ENCODE measurements at regions not wholly inside any gene's neighbourhood (a gene's known extent, or its start where the extent isn't known, plus 50 kb on each side); places are given as distances from the start of the nearest gene placed in this dataset.

- H3K36me3 ChIP-seq (ENCODE audit: control insufficient read depth in 2 of 2, extremely low read depth in 1 of 2, insufficient read depth in 2 of 2, low read length in 2 of 2), result no peaks in the 10 kb centered on the region
- FAIRE-seq, result no peak
- H3K4me3 ChIP-seq (replicated peaks in 1 of 3; ENCODE audit: insufficient read depth in 1 of 3, low read depth in 1 of 3, low read length in 3 of 3), result no peak overlapping the region
- H2AFZ ChIP-seq (ENCODE audit: low read depth, low read length), result no peak overlapping the region
- H3K9me3 ChIP-seq (replicated peaks; ENCODE audit: control insufficient read depth, insufficient read depth, low read length), result no peaks in the 10 kb centered on the region
- no peaks in the 10 kb centered on the region for H3K4me1 ChIP-seq (ENCODE audit: control insufficient read depth, extremely low read depth, insufficient read depth, low read length)
- CTCF ChIA-PET, result no interaction called here
- no peak overlapping the region for H3K27ac ChIP-seq (ENCODE audit: insufficient read depth, low read depth, low read length)
- peaks cover 4 to 13% of the 10 kb centered on the region in 2 experiments for H3K27me3 ChIP-seq (ENCODE audit: control insufficient read depth in 2 of 2, insufficient read depth in 2 of 2, low read length in 2 of 2)
- no peak overlapping the region for H3K9ac ChIP-seq (replicated peaks; ENCODE audit: extremely low read depth, insufficient read depth, low read length)
- TF ChIP-seq POLR2AphosphoS5 (IDR thresholded peaks at IDR 0.05; ENCODE audit: insufficient read depth, low read depth, low read length) (no peak), JUN (IDR thresholded peaks at IDR 0.05; ENCODE audit: borderline replicate concordance, insufficient read depth, insufficient read length, low read depth) (no peak), EZH2 (IDR thresholded peaks at IDR 0.05; ENCODE audit: borderline replicate concordance, low read depth, low read length, severe bottlenecking) (no peak), FOS (IDR thresholded peaks at IDR 0.05; ENCODE audit: borderline replicate concordance, insufficient read depth, low read length) (no peak), GATA2 (IDR thresholded peaks at IDR 0.05; ENCODE audit: insufficient read depth, insufficient read length, low read depth, low read length) (no peak), MYC (IDR thresholded peaks at IDR 0.05; ENCODE audit: low read depth, low read length) (no peak), MAX (IDR thresholded peaks at IDR 0.05; ENCODE audit: insufficient read depth, insufficient read length) (no peak), CTCF (IDR thresholded peaks at IDR 0.05; ENCODE audit: extremely low read depth in 1 of 2, insufficient read depth in 1 of 2, low read depth in 1 of 2, low read length in 2 of 2) (no peak), POLR2A (IDR thresholded peaks at IDR 0.05; ENCODE audit: low read depth, low read length) (no peak)
- no peaks in the 10 kb centered on the region for H4K20me1 ChIP-seq (replicated peaks; ENCODE audit: control insufficient read depth, extremely low read depth, insufficient read depth, low read length)
- no peaks in the 10 kb centered on the region for H3K9me1 ChIP-seq (replicated peaks; ENCODE audit: control insufficient read depth, extremely low read depth, insufficient read depth, low read length)
- intact Hi-C loops (cut with micrococcal nuclease) (no loop called here), dilution Hi-C loops (cut with MboI; ENCODE audit: extremely low pct_ligation_motif_present, low sequenced_read_pairs) (no loop called here)
- H3K4me2 ChIP-seq (ENCODE audit: insufficient read depth, low read length), result no peak overlapping the region
- BruUV-seq (replicated peaks), result no TSS peak
- no peak for DNase-seq (ENCODE audit: low read depth, low spot score)
- POLR2A ChIA-PET, result no interaction called here
- no peaks in the 10 kb centered on the region for H3K79me2 ChIP-seq (ENCODE audit: control insufficient read depth, insufficient read depth, low read length)
These were observed 127.8 kb downstream of the SLC38A4 start for GRCh38 chr12:46698003-46698402.

Data from endothelial cell of umbilical vein (primary cell).